ENCODE measurements at regions not wholly inside any gene's neighbourhood (a gene's known extent, or its start where the extent isn't known, plus 50 kb on each side); places are given as distances from the start of the nearest gene placed in this dataset.

DNA sequence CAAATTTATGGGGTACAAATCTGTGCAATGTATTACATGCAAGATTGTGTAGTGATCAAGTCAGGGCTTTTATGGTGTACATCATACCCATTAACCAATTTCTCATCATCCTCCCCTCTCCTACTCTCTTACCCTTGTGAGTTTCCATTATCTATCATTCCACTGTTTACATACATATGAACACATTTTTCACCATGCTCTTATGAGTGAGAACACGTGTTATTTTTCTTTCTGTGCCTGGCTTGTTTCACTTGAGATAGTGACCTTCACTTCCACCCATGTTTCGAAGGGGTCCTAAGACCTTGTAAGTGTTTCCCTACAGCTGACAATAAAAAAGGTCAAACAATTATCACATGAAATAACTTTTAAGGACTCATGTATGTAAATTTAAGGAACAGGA is 281.7 kb upstream of the CD180 start:
- TF ChIP-seq, protein P1, sequence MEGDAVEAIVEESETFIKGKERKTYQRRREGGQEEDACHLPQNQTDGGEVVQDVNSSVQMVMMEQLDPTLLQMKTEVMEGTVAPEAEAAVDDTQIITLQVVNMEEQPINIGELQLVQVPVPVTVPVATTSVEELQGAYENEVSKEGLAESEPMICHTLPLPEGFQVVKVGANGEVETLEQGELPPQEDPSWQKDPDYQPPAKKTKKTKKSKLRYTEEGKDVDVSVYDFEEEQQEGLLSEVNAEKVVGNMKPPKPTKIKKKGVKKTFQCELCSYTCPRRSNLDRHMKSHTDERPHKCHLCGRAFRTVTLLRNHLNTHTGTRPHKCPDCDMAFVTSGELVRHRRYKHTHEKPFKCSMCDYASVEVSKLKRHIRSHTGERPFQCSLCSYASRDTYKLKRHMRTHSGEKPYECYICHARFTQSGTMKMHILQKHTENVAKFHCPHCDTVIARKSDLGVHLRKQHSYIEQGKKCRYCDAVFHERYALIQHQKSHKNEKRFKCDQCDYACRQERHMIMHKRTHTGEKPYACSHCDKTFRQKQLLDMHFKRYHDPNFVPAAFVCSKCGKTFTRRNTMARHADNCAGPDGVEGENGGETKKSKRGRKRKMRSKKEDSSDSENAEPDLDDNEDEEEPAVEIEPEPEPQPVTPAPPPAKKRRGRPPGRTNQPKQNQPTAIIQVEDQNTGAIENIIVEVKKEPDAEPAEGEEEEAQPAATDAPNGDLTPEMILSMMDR (IDR thresholded peaks at IDR 0.05; ENCODE audit: low read depth, low read length) = no peak
- peaks cover 6% of the 10 kb centered on the region for H3K9me3 ChIP-seq (ENCODE audit: severe bottlenecking)
- H3K4me3 ChIP-seq (ENCODE audit: low read depth, low read length) = no peak overlapping the region
- H3K27ac ChIP-seq = no peak overlapping the region
- H3K36me3 ChIP-seq = no peaks in the 10 kb centered on the region
- H3K27me3 ChIP-seq (ENCODE audit: insufficient read depth, low read depth, severe bottlenecking) = no peaks in the 10 kb centered on the region
- DNase-seq = no peak

DNA sequence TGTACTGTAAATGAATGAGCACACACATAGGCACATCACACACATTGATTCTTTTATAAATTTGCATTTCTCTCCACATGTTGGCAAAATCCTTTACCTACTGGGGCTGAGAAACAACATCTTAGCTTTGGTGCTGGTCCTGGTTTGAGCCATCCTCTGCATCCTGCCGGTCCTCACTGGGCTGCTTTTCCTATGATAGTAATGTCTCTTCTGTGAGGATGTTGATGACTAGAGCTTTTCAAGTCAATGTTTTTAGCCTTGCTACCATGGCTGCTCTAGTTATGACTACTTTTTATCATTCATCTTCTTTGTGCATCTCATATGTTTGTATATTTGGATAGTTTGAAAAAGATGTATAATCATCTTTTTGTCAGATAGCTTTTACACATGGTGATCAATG is 280.4 kb upstream of the CD180 start:
- peaks cover 6% of the 10 kb centered on the region for H3K9me3 ChIP-seq (ENCODE audit: severe bottlenecking)
- no peak overlapping the region for H3K27ac ChIP-seq
- no peaks in the 10 kb centered on the region for H3K36me3 ChIP-seq
- TF ChIP-seq, protein P1 (IDR thresholded peaks at IDR 0.05; ENCODE audit: low read depth, low read length) = no peak
- no peak overlapping the region for H3K4me3 ChIP-seq (ENCODE audit: low read depth, low read length)
- DNase-seq = no peak
- H3K27me3 ChIP-seq (ENCODE audit: insufficient read depth, low read depth, severe bottlenecking) = no peaks in the 10 kb centered on the region

DNA sequence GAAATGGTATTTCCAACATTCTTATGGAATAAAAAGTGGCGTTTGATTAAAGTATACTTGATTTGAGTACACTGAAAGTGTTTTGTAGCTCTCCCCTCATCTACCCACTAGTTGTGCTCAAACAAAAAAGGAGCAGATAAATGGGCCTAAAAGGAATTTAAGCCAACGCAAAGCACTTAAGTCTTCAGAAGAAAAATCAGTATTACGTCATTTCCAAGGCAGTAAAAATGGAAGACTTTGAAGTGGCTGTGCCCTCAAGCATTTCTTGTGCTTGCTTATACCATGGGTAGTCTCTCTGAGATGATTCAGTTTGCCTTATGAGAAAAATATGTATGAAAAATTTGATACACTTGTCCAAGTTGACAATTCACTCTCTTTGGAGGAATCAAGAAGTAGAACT is 279.9 kb upstream of the CD180 start:
- Histone ChIP-seq H3K27ac (no peak overlapping the region), H3K36me3 (no peaks in the 10 kb centered on the region), H3K27me3 (ENCODE audit: insufficient read depth, low read depth, severe bottlenecking) (no peaks in the 10 kb centered on the region), H3K9me3 (ENCODE audit: severe bottlenecking) (peaks cover 6% of the 10 kb centered on the region), H3K4me3 (ENCODE audit: low read depth, low read length) (no peak overlapping the region)
- TF ChIP-seq, protein P1 (IDR thresholded peaks at IDR 0.05; ENCODE audit: low read depth, low read length) = no peak
- DNase-seq = no peak

DNA sequence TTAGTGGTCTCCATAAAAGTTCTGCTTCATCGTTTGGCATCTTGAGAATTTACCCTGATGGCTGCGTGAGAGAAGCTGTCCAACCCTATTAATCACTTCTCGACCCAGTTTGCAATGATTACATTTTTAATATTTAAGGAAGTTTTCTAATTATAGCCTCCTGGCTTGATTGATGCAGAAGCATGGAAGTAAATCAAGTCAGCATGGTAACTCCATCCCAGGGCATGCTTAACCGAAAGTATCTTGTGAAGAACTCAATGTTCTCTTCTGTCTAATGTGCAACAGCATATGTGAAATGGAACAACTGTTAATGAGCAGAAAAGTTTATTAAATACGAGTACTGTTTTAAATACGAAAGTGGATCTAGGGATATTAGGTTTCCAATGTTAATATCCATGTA is 278.9 kb upstream of the CD180 start:
- peaks cover 1% of the 10 kb centered on the region for H3K9me3 ChIP-seq (ENCODE audit: severe bottlenecking)

DNA sequence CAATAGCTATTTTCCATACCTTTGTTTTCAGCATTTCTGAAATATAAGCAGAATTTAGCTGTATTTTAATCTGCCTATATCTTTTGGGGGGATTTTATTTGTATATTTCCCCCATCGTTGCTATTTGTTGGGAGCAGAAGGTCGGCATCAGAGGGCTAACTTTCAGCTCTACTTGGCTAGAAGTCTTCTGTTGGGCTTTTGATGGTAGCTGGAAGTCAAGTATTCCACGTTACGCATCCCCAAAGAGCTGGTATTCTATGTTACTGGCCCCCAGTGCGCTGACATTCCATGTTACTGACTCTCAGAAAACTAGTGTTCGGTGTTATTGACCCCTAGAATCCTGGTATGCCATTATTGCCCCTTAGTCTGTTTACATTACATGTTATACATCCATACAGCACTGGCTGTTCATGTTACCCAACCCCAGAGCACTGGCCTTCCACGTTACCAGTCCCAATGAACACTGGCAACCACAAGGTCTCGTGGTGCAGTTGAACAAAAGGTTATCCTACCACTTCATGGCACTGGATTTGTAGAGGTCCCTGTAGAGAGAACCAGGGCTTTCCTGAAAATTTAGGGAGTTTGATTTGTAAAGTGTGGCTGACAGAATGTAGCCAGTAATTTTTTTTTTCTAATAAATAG is 278.1 kb upstream of the CD180 start:
- no peak for DNase-seq
- no peak overlapping the region for H3K4me3 ChIP-seq (ENCODE audit: low read depth, low read length)
- no peaks in the 10 kb centered on the region for H3K9me3 ChIP-seq (ENCODE audit: severe bottlenecking)
- H3K27ac ChIP-seq = no peak overlapping the region
- no peaks in the 10 kb centered on the region for H3K36me3 ChIP-seq
- TF ChIP-seq, protein P1 (IDR thresholded peaks at IDR 0.05; ENCODE audit: low read depth, low read length) = no peak
- no peaks in the 10 kb centered on the region for H3K27me3 ChIP-seq (ENCODE audit: insufficient read depth, low read depth, severe bottlenecking)

More for the DNA sequence above, 278.9 kb upstream of the CD180 start:
- no peak overlapping the region for H3K27ac ChIP-seq
- no peak for DNase-seq
- H3K4me3 ChIP-seq (ENCODE audit: low read depth, low read length) = no peak overlapping the region
- H3K27me3 ChIP-seq (ENCODE audit: insufficient read depth, low read depth, severe bottlenecking) = no peaks in the 10 kb centered on the region
- TF ChIP-seq, protein P1 (IDR thresholded peaks at IDR 0.05; ENCODE audit: low read depth, low read length) = no peak
- H3K36me3 ChIP-seq = no peaks in the 10 kb centered on the region

DNA sequence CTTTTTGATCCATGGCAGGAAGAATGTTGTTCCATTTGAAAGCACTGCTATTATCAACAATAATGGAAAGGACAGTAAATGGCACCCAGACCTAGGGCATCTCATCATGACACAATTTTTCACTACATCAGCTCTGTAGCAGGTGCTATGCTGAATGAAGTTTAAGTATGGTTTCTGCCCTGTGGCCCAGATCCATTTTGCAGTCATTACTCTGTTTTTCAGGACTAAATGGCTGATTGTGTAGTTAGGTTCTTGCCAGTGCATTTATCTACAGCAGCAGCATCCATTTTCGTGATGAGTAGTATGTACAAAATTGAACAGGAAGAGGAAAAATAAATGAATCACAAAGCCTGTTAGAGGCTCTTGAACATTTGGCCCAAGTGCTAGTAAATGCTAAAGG is 270.5 kb upstream of the CD180 start:
- no peaks in the 10 kb centered on the region for H3K36me3 ChIP-seq
- no peaks in the 10 kb centered on the region for H3K27me3 ChIP-seq (ENCODE audit: insufficient read depth, low read depth, severe bottlenecking)
- no peak for DNase-seq
- H3K27ac ChIP-seq = no peak overlapping the region
- no peak overlapping the region for H3K4me3 ChIP-seq (ENCODE audit: low read depth, low read length)
- no peaks in the 10 kb centered on the region for H3K9me3 ChIP-seq (ENCODE audit: severe bottlenecking)
- TF ChIP-seq, protein P1 (IDR thresholded peaks at IDR 0.05; ENCODE audit: low read depth, low read length) = no peak

All from WERI-Rb-1 (cell line).